NCI-H446 treated with DMSO at 0.1 percent for 48 hours (cell line): ENCODE measurements at regions not wholly inside any gene's neighbourhood (a gene's known extent, or its start where the extent isn't known, plus 50 kb on each side); places are given as distances from the start of the nearest gene placed in this dataset.
"Not testable (repeated sequence)": the region's sequence is repeated elsewhere in the genome, so short reads cannot be mapped to it uniquely, and the experiment has no call there.

Experiments used
- DNase-seq: peaks from one replicate; lab custom pipeline; 2025; lab: John Stamatoyannopoulos, UW

DNA sequence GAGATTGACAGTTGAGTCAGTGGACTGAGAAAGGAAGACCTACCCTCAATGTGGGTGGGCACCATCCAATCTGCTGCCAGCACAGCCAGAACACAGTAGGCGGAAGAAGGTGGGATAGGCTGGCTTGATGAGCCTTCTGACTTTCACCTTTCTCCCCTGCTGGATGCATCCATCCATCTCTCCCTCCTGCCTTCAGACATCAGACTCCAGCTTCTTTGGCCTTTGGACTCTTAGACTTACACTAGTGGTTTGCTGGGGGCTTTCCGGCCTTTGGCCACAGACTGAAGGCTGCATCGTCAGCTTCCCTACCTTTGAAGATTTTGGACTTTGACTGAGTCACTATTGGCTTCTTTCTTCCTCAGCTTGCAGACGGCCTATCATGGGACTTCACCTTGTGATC lies 456.5 kb upstream of the MIS18BP1 start:
- DNase-seq, result no peak

- DNase-seq, result no peak
These were observed 453.0 kb upstream of the MIS18BP1 start for GRCh38 chr14:45705940-45706534.

DNA sequence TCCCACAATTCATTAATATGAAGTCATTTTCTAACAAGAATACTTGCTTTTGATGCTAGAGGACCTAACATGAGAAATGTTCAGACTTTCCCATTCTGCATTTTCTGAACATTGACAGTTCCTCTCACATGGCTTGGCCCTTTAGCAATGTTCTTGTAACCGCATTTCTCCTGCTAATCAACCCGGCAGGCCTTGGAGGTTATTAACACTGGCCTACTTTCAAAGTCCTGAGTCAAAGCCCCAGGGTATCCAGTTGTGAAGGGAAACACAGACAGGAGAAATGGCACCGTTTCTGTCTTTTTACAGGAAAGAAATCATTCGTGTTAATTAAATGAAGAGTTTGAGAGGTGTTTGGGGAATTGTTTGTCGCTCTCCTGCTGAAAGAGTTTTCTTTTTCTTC lies 446.5 kb upstream of the MIS18BP1 start:
- DNase-seq, result no peak

DNA sequence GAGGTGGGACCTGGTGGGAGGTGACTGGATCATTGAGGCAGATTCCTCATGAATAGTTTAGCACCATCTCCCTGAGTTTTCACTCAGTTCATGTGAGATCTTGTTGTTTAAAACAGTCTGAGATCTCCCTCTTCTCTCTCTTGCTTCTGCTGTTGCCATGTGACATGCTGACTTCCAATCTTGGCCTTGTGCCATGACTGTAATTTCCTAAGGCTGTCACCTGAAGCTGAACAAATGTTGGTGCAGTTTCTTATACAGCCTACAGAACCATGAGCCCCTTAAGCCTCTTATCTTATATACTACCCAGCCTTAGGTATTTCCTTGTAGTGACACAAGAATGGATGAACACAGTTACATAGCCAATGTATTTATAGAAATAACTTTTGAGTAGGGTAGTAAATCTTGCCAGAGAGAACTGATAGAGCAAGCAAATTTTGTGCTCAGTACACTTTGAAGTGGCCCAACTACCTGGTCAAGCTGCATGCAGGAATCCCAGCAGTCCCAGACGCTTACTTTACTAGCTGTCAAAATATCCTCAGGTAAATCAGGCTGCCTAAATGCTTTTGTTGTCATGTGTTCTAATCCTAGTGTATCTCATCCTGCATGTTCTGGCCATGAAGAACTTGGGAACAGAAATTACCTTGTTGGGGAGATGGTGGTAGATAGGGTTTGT lies 445.6 kb upstream of the MIS18BP1 start:
- no peak for DNase-seq

- DNase-seq, result no peak
These were observed 433.8 kb upstream of the MIS18BP1 start for GRCh38 chr14:45686771-45687170.

GRCh38 chr14:45680531-45680930 lies 427.5 kb upstream of the MIS18BP1 start:
- DNase-seq, result no peak

- no peak for DNase-seq
These were observed 426.9 kb upstream of the MIS18BP1 start for GRCh38 chr14:45679853-45680252.

DNA sequence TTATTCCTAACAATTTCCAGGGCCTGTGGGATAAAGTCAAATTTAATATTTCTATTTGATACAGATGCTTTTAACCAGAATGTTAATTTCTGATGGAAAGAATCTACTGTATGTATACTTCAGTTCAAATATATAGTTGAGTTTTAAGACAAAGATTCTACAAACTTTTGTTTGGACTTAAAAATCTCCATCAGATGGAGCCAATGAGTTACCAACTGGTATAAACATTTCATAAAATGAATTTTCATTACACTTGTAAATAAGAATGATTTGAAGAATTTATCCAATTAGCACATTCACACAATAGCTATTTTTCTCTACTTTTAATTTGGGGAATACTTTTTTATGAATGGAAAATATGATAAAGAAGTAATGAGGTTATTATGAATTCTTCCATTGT lies 425.2 kb upstream of the MIS18BP1 start:
- no peak for DNase-seq

DNA sequence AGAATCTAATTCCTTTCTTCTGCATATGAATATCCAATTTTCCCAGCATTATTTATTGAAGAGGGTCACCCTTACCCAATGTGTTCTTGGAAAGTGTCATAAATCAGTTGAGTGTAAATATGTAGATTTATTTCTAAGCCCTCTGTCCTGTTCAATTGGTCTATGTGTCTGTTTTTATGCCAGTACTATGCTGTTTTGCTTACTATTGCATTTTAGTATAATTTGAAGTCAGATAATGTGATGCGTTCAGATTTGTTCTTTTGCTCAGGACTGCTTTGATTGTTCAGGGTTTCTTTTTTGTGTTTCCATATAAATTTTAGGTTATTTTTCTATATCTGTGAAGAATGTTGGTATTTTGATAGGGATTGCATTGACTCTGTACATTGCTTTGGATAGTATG lies 420.4 kb upstream of the MIS18BP1 start:
- DNase-seq, result no peak

- DNase-seq, result no peak
These were observed 411.8 kb upstream of the MIS18BP1 start for GRCh38 chr14:45664668-45665356.

DNA sequence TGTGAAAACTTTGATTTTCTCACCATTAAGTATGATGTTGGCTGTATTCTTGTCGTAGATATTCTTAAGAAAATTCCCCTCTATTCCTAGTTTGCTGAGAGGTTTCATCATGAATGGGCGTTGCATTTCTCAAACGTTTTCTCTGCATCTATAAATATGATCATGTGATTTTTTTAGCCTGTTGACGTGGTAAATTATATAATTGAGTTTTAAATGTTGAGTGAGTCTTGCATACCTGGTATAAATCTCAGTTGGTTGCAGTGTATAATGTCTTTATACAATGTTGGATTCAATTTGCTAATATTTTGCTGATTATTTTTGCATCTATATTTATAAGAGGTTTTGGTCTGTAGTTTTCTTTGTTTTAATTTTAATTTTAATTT lies 405.9 kb upstream of the MIS18BP1 start:
- no peak for DNase-seq

GRCh38 chr14:45658226-45658916 lies 405.4 kb upstream of the MIS18BP1 start:
- no peak for DNase-seq

GRCh38 chr14:45651890-45652289 lies 398.9 kb upstream of the MIS18BP1 start:
- no peak for DNase-seq

GRCh38 chr14:45650754-45651153 lies 397.8 kb upstream of the MIS18BP1 start:
- DNase-seq, result no peak

DNA sequence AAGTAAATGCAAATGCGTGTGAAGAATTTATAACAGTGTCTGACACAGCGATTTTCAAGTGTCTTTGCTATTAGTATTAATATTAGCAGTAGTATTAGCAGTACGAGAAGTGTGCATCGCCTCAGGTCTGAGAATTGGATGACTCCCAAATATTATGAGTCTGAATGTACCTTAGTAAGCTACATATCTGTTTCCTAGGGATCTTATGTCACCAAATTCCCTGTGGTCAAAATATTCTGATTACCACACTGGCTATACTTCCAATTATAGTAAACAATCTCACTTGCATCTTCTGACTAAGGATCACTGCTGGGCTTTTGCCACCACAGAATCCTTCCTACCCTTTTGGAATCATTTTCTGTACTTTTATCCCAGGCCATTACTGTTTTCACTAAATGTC lies 396.0 kb upstream of the MIS18BP1 start:
- DNase-seq, result no peak

DNA sequence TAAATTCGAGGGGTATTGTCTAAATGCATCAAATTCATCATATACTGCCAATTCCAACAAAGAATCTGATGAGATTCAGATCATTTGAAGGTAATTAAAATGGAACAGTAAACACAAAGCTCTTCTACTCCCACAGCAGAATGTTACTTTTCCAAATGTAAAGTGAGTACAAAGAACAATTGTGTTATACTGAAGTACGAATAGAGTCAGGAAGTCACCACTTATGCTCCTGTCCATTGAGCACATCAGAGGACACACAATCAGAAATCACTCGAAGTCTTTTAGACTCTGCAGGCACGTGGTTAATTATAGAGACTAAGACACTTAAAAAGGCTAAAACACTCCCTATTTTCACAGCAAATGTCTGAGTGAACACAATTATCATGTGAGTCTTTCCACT lies 388.5 kb upstream of the MIS18BP1 start:
- DNase-seq, result no peak

- not testable (repeated sequence) for DNase-seq
These were observed 381.8 kb upstream of the MIS18BP1 start for GRCh38 chr14:45634651-45635441.

DNA sequence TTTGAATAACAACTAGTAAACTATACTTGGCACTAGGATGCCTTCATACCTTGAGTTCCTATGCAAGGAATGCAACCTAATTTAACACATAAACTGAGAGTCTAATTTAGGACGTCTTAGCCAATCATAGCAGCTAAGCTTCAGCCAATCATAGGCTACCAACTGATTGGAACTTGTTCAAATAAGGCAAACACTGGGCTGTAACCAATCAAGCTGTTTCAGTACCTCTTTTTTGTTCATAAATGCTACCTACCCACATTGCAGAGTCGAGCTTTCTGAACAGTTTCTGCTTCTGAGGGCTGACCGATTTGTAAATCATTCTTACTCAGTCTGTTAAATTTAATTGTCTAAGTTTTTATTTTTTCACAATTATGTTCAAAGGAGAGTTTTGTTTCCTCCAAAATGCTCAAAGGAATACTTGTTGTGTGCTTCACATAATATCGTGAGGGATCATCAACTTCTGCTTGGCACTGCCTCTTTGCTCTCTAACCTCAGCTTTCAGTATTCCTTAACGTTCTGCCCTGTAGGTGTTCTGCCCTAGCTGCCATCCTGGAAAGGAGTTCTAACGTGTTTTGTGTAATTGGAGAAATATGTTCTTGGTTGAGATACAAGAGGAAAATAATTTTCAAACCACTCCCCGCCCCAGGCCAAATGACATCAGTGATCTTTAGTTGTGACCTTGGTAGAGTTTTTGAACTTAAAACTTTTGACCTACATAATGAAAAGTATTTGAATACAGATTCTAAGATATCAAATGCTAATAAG lies 380.4 kb upstream of the MIS18BP1 start:
- no peak for DNase-seq

DNA sequence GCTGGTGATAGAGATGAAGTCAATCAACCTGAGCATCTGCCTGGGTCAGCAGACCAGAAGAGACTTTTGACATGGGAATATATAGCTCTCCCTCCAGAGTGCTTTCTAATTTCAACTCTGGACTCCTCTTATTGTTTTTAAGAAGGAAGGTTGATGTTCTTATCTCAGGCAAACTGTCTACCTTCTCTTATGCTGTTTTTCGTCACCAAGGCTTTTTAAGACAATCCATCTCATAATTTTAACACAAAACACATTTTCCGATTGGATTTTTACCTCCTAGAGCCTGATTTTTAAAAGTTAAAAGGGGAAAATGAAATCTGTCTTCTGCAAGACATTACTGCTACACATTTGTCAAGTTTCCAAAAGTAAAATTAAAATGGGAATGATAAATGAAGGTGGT lies 368.7 kb upstream of the MIS18BP1 start:
- DNase-seq, result no peak

GRCh38 chr14:45619831-45620230 lies 366.8 kb upstream of the MIS18BP1 start:
- DNase-seq, result no peak

- no peak for DNase-seq
These were observed 357.3 kb upstream of the MIS18BP1 start for GRCh38 chr14:45610318-45610717.
